Tibial nerve (tissue), 3 donors: ENCODE measurements at regions not wholly inside any gene's neighbourhood (a gene's known extent, or its start where the extent isn't known, plus 50 kb on each side); places are given as distances from the start of the nearest gene placed in this dataset.

Experiments used
- CTCF ChIP-seq, 5 experiments: fragments of 200-600 bp in 3 of 5; fragments of 450-650 bp in 2 of 5; sonication (generic) in 3 of 5; IDR thresholded peaks; one replicate each; pipeline ENCODE4 v1.5.1; 2016 to 2019; ENCODE audit warnings: antibody characterized with exemption in 5 of 5, mild to moderate bottlenecking in 3 of 5, moderate library complexity in 2 of 5
- POLR2A ChIP-seq, 2 donors: fragments of 450-650 bp; IDR thresholded peaks; one replicate each; pipeline ENCODE4 v1.6.1; 2017; ENCODE audit warnings: antibody characterized with exemption in 2 of 2, mild to moderate bottlenecking in 2 of 2, moderate library complexity in 2 of 2

GRCh38 chr9:30078195-30078594 lies 2306.2 kb upstream of the ACO1 start:
- no peak for TF ChIP-seq CTCF (IDR thresholded peaks at IDR 0.05)
- no peak for TF ChIP-seq POLR2A (IDR thresholded peaks at IDR 0.05)
